ENCODE measurements at regions not wholly inside any gene's neighbourhood (a gene's known extent, or its start where the extent isn't known, plus 50 kb on each side); places are given as distances from the start of the nearest gene placed in this dataset.

GRCh38 chr20:57844626-57845596 lies 135.1 kb upstream of the PMEPA1 start:
- TF ChIP-seq CTCF (IDR thresholded peaks at IDR 0.05): no peak
- no peak for TF ChIP-seq POLR2AphosphoS5 (IDR thresholded peaks at IDR 0.05)
- TF ChIP-seq EP300 (IDR thresholded peaks at IDR 0.05): no peak
- no peak for TF ChIP-seq POLR2A (IDR thresholded peaks at IDR 0.05)
- H3K36me3 ChIP-seq: no peaks in the 10 kb centered on the region
- H3K4me1 ChIP-seq: no peaks in the 10 kb centered on the region
- no peak overlapping the region for H3K27ac ChIP-seq
- H3K27me3 ChIP-seq: no peaks in the 10 kb centered on the region
- WGBS, 5 donors: 76 to 84% (median 81%) methylated on average over 10 of the region's 10 CpGs
- no peak for DNase-seq
- no peak overlapping the region for H3K4me3 ChIP-seq
- intact Hi-C loops (cut with DNase I; ENCODE audit: low total_unique reads): no loop called here
- no peaks in the 10 kb centered on the region for H3K9me3 ChIP-seq

- DNase-seq: no peak
- 81 to 88% (median 87%) methylated on average over 14 of the region's 14 CpGs for WGBS, 5 donors
- intact Hi-C loops (cut with DNase I; ENCODE audit: low total_unique reads): no loop called here
- Histone ChIP-seq H3K36me3 (no peaks in the 10 kb centered on the region), H3K9me3 (no peaks in the 10 kb centered on the region), H3K4me3 (no peak overlapping the region), H3K4me1 (no peaks in the 10 kb centered on the region), H3K27me3 (no peaks in the 10 kb centered on the region), H3K27ac (no peak overlapping the region)
- TF ChIP-seq POLR2AphosphoS5 (IDR thresholded peaks at IDR 0.05) (no peak), POLR2A (IDR thresholded peaks at IDR 0.05) (no peak), CTCF (IDR thresholded peaks at IDR 0.05) (no peak), EP300 (IDR thresholded peaks at IDR 0.05) (no peak)
Measured at GRCh38 chr20:57843941-57844625, 134.3 kb upstream of the PMEPA1 start.

GRCh38 chr20:57842720-57843119 lies 132.9 kb upstream of the PMEPA1 start:
- WGBS, 5 donors: 83 to 89% (median 85%) methylated on average over 4 of the region's 4 CpGs
- DNase-seq: no peak
- peaks cover 0 to 5% (median 0%) of the 10 kb centered on the region in 4 donors for H3K4me1 ChIP-seq
- no peak overlapping the region for H3K4me3 ChIP-seq
- H3K27me3 ChIP-seq: no peaks in the 10 kb centered on the region
- intact Hi-C loops (cut with DNase I; ENCODE audit: low total_unique reads): no loop called here
- H3K36me3 ChIP-seq: no peaks in the 10 kb centered on the region
- H3K27ac ChIP-seq: no peak overlapping the region
- H3K9me3 ChIP-seq: no peaks in the 10 kb centered on the region
- TF ChIP-seq POLR2A (IDR thresholded peaks at IDR 0.05): no peak
- TF ChIP-seq CTCF (IDR thresholded peaks at IDR 0.05): no peak
- no peak for TF ChIP-seq POLR2AphosphoS5 (IDR thresholded peaks at IDR 0.05)
- TF ChIP-seq EP300 (IDR thresholded peaks at IDR 0.05): no peak

- Histone ChIP-seq H3K27me3 (no peaks in the 10 kb centered on the region), H3K36me3 (no peaks in the 10 kb centered on the region), H3K27ac (no peak overlapping the region), H3K9me3 (no peaks in the 10 kb centered on the region), H3K4me3 (no peak overlapping the region), H3K4me1 (peaks cover 0 to 5% (median 0%) of the 10 kb centered on the region in 4 donors)
- no peak for DNase-seq
- intact Hi-C loops (cut with DNase I; ENCODE audit: low total_unique reads): no loop called here
- TF ChIP-seq EP300 (IDR thresholded peaks at IDR 0.05): no peak
- TF ChIP-seq POLR2A (IDR thresholded peaks at IDR 0.05): no peak
- no peak for TF ChIP-seq CTCF (IDR thresholded peaks at IDR 0.05)
- TF ChIP-seq POLR2AphosphoS5 (IDR thresholded peaks at IDR 0.05): no peak
- WGBS, 5 donors: 79 to 87% (median 84%) methylated on average over 9 to 11 of the region's 11 CpGs
Measured at GRCh38 chr20:57841297-57841866, 131.6 kb upstream of the PMEPA1 start.
